ENCODE measurements at regions not wholly inside any gene's neighbourhood (a gene's known extent, or its start where the extent isn't known, plus 50 kb on each side); places are given as distances from the start of the nearest gene placed in this dataset.

- no peak for DNase-seq (ENCODE audit: low spot score)
These were observed 147.4 kb upstream of the MLN start for GRCh38 chr6:33950891-33951889.

GRCh38 chr6:33950472-33950881 is 146.7 kb upstream of the MLN start:
- DNase-seq (ENCODE audit: low spot score) = no peak

GRCh38 chr6:33949877-33950435 is 146.2 kb upstream of the MLN start:
- DNase-seq (ENCODE audit: low spot score) = no peak

GRCh38 chr6:33949111-33949510 is 145.3 kb upstream of the MLN start:
- no peak for DNase-seq (ENCODE audit: low spot score)

- DNase-seq (ENCODE audit: low spot score) = no peak
These were observed 144.3 kb upstream of the MLN start for GRCh38 chr6:33947916-33948594.

- DNase-seq (ENCODE audit: low spot score) = no peak
These were observed 143.2 kb upstream of the MLN start for GRCh38 chr6:33947047-33947446.

GRCh38 chr6:33945931-33946330 is 142.1 kb upstream of the MLN start:
- DNase-seq (ENCODE audit: low spot score) = no peak

- no peak for DNase-seq (ENCODE audit: low spot score)
These were observed 141.0 kb upstream of the MLN start for GRCh38 chr6:33944686-33945411.

GRCh38 chr6:33936886-33937285 is 133.1 kb upstream of the MLN start:
- no peak for DNase-seq (ENCODE audit: low spot score)

- peak; percentile 10 for DNase-seq (ENCODE audit: low spot score)
These were observed 131.8 kb upstream of the MLN start for GRCh38 chr6:33935439-33936080.

GRCh38 chr6:33934731-33935270 is 131.0 kb upstream of the MLN start:
- no peak for DNase-seq (ENCODE audit: low spot score)

- no peak for DNase-seq (ENCODE audit: low spot score)
These were observed 129.3 kb upstream of the MLN start for GRCh38 chr6:33933101-33933500.

GRCh38 chr6:33931799-33932198 is 128.0 kb upstream of the MLN start:
- no peak for DNase-seq (ENCODE audit: low spot score)

GRCh38 chr6:33929575-33930288 is 125.9 kb upstream of the MLN start:
- no peak for DNase-seq (ENCODE audit: low spot score)

GRCh38 chr6:33927616-33928015 is 123.8 kb upstream of the MLN start:
- no peak for DNase-seq (ENCODE audit: low spot score)

GRCh38 chr6:33927112-33927511 is 123.3 kb upstream of the MLN start:
- DNase-seq (ENCODE audit: low spot score) = no peak

- DNase-seq (ENCODE audit: low spot score) = no peak
These were observed 122.6 kb upstream of the MLN start for GRCh38 chr6:33926451-33926850.

GRCh38 chr6:33925936-33926335 is 122.1 kb upstream of the MLN start:
- DNase-seq (ENCODE audit: low spot score) = no peak

GRCh38 chr6:33925210-33925609 is 121.4 kb upstream of the MLN start:
- no peak for DNase-seq (ENCODE audit: low spot score)

- DNase-seq (ENCODE audit: low spot score) = no peak
These were observed 120.9 kb upstream of the MLN start for GRCh38 chr6:33924681-33925080.
